ENCODE measurements at regions not wholly inside any gene's neighbourhood (a gene's known extent, or its start where the extent isn't known, plus 50 kb on each side); places are given as distances from the start of the nearest gene placed in this dataset.

GRCh38 chr18:55853268-55853667 lies 265.3 kb upstream of the TCF4 start:
- TF ChIP-seq, protein P1, sequence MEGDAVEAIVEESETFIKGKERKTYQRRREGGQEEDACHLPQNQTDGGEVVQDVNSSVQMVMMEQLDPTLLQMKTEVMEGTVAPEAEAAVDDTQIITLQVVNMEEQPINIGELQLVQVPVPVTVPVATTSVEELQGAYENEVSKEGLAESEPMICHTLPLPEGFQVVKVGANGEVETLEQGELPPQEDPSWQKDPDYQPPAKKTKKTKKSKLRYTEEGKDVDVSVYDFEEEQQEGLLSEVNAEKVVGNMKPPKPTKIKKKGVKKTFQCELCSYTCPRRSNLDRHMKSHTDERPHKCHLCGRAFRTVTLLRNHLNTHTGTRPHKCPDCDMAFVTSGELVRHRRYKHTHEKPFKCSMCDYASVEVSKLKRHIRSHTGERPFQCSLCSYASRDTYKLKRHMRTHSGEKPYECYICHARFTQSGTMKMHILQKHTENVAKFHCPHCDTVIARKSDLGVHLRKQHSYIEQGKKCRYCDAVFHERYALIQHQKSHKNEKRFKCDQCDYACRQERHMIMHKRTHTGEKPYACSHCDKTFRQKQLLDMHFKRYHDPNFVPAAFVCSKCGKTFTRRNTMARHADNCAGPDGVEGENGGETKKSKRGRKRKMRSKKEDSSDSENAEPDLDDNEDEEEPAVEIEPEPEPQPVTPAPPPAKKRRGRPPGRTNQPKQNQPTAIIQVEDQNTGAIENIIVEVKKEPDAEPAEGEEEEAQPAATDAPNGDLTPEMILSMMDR (IDR thresholded peaks at IDR 0.05; ENCODE audit: low read length), result no peak
- no peak for TF ChIP-seq EZH2 (IDR thresholded peaks at IDR 0.05; ENCODE audit: borderline replicate concordance, low read length)

All from OCI-LY1 (cell line).